ENCODE measurements at regions not wholly inside any gene's neighbourhood (a gene's known extent, or its start where the extent isn't known, plus 50 kb on each side); places are given as distances from the start of the nearest gene placed in this dataset.
"Not testable (repeated sequence)": the region's sequence is repeated elsewhere in the genome, so short reads cannot be mapped to it uniquely, and the experiment has no call there.

DNA sequence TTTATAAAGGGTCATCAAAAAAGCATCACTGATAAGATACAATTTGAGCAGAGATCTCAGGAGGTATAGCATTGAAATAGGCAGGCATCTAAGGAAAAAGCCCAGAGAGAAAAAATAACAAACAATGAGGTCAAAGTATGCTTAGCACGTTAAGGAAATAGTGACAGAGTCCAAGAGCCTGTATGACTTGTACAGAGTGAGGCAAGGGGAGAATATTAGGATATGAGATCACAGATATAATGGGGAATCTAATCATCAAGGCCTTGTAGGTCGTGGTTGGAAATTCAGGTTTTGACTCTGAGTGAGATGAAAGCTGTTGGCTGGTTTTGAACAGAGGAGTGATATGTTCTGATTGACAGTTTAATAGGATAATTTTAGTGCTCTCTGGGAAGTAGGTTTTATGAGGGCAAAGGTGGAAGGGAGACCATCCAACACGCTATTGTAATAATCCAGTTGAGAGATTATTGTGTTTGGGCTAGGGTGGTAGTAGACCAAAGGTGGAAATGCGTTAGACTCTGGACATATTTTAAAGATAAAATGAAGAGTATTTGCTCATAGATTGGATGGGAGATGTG is 644.6 kb upstream of the TMPRSS15 start:
- no peak for DNase-seq (ENCODE audit: low read depth in 2 of 2)

DNA sequence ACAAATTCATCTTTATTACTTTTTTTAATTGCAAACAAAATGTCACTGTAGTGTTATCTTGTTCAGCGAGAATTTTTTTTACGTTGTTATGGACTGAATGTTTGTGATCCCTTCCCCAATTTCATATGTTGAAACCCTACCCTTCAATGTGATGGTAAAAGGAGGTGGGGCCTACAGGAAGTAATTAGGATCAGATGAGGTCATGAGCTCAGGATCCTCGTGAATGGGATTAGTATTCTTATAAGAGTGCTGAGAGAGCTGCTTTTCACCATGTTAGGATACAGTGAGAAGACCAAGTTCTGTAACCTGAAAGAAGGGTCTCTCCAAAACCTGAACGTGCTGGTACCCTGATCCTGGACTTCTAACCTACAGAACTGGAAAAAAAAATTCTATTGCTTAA is 646.0 kb upstream of the TMPRSS15 start:
- DNase-seq (ENCODE audit: low read depth in 2 of 2), result no peak

DNA sequence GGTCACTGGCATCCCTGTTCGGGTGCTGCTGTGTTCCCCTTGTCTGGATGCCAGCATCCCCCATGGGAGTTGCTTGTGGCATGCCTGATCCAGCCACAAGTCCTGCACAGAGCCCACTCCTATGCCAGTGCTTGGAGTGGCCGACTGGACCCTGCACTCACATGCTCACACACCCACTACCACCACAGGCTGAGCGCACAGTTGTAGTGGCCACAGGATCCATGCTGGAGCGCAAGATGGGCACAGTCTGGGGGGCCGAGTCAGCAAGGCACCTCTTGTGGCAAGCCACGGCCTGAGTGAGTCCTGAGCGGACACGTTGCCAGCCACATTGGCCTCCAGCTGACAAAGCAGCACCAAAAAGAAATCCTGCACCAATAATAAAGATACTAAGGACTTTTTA is 661.6 kb upstream of the TMPRSS15 start:
- DNase-seq (ENCODE audit: low read depth in 2 of 2), result no peak

DNA sequence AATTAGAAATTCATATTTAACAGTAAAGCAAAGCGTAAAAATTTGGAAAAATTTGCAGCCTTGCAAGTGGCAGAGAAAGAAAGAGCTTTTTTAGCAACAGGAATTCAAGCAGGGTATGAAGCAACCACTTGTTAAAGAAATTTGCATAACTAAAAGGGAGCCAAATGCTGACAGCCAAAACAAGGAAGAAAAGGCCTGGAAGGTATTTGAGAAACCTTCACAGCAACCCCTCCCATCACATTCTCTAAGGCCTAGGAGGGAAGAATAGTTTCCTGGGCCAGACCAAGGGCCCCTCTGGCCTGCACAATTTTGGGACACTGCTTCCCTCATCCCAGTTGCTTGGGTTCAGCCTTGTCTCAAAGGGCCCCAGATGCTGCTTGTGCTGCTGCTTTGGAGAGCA is 672.4 kb upstream of the TMPRSS15 start:
- DNase-seq (ENCODE audit: low read depth in 2 of 2), result no peak

DNA sequence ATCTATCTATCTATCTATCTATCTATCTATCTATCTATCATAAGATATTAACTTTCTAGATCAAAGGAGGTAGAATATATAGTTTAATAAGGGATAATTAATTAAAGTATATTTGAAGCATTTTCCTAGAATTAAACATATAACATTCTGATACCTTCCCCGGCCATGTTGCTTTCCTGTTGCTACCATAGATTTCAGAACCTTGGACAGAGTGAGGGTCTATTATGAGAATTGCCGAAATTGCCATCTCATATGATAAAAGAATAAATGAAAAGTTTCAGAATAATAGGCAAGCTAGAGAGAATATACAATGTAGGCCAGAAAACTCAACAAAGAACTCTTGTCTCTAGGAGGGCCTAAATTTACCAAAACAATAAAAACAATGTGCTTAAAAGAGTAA is 706.1 kb upstream of the TMPRSS15 start:
- DNase-seq (ENCODE audit: low read depth in 2 of 2), result no peak

DNA sequence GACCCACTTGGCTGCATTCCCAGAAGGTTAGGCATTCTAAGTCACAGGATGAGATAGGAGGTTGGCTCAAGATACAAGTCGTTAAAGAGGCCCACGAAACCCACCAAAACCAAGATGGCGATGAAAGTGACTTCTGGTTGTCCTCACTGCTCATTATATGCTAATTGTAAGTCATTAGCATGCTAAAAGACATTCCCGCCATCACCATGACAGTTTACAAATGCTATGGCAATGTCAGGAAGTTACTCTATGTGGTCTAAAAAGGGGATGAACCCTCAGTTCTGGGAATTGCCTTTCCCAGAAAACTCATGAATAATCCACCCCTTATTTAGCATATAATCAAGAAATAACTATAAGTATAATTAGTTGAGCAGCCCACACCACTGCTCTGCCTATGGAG is 715.7 kb upstream of the TMPRSS15 start:
- not testable (repeated sequence) for DNase-seq (ENCODE audit: low read depth in 2 of 2)

DNA sequence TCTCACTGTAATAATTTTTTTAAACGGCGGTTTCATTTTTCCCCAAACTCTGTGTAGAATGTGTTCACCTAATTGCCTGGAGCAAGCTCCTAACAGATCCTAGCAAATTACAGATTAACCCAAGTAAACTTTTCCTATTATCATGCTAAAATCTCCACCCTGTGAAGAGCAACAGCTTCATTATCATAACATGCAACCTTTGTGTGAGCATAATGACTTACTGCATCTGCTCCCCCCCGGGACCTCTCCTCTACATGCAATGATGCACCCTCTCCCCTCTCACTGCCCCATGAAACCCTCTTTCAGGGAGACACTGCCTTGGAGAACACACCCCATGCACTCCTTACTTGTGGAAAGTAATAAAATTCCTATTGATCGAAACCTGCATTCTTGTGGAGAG is 717.0 kb upstream of the TMPRSS15 start:
- DNase-seq (ENCODE audit: low read depth in 2 of 2), result no peak

DNA sequence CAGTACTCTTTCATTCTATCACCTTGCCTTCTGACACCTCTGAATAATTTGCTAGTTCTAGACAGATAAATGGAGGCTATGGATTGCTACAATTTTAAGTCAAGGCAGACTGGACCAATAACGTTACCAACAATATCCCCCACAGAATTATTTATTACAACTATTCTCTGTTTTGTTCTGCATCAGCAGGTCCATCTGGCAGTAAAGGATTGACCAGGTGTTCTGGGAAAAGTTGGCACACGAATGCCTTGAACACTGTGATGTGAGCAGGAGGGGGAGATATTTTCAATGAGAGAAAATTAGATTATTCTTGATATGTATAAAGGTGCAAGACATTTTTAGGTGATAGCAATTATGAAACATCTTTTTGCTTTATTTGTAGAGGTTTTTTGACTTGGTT is 718.8 kb upstream of the TMPRSS15 start:
- no peak for DNase-seq (ENCODE audit: low read depth in 2 of 2)

DNA sequence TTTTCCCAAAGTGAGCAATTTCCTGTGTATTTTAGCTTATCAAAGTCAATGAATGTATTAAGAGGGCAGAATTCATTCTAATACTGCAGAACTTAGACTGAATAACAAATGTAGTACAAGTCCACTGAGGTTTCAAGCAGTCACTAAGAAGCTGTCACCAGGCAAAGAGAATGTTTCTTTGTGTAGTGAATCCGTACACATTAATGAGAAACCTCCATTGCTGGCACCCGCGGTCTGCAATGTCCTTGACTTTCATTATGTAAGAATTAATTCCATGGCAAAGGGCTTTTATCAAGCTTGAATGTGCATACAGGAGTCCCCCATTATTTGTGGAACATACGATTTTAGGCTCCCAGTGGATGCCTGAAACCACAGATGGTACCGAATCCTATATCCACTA is 719.5 kb upstream of the TMPRSS15 start:
- DNase-seq (ENCODE audit: low read depth in 2 of 2), result no peak

DNA sequence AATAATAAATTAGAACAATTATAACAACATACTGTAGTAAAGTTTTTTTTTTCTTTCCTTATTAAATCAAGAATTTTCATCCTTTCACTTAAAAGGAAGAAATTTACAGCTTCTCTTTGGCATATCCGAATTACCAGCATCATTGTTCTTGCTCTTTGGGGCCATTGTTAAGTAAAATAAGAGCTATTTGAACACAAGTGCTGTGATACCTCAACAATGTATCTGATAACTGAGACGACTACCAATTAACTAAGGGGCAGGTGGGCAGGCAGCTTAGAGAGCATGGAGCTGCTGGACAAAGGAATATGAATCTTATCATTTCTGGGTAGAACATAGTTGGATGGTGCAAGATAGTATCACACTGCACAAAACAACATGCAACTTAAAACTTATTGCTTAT is 719.9 kb upstream of the TMPRSS15 start:
- no peak for DNase-seq (ENCODE audit: low read depth in 2 of 2)

DNA sequence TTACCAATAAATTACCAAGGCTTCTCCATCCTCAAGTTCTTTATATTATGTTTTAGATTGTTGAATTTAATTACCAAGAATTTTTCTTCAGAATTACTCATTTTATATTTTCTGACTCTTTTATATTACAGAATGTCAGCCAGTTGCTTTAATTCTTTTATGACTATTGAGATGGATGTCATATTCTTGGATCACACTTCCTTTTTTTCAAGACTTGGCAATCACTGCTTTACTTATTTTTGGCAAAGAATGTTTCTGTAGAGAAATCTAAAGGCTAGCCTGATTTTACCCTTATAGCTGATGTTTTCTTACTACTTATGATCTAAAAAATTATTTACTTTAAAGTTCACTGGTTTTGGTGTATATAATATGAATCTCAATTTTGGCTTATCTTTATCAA is 721.1 kb upstream of the TMPRSS15 start:
- no peak for DNase-seq (ENCODE audit: low read depth in 2 of 2)

DNA sequence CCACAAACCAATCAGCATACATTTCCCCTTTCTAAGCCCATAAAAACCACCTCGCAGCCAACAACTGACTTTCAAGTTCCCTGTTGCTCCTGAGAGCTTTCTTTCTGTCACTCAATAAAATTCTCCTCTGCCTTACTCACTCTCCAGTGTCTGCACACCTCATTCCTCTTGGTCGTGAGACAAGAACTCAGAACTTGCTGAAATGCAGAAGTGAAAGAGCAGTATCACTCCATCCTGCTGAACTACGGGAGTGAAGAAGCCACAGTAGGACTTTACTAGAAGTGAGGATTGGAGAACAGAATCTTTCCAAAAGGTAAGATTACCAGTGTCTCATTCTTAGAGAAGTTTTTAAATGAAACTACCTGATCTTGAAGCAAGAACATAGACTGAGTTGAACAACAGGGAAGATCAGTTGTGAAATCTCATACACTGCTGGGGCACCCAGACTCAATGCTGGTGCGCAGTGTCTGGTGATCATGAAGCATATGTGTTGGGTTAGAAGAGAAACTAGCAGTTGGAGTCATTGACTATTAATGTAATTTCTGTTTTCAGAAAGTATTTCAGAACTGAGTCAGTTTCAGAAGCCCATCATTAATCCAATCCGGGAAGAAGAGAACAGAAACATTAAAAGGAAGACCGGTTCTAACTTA is 726.9 kb upstream of the TMPRSS15 start:
- DNase-seq (ENCODE audit: low read depth in 2 of 2), result no peak

DNA sequence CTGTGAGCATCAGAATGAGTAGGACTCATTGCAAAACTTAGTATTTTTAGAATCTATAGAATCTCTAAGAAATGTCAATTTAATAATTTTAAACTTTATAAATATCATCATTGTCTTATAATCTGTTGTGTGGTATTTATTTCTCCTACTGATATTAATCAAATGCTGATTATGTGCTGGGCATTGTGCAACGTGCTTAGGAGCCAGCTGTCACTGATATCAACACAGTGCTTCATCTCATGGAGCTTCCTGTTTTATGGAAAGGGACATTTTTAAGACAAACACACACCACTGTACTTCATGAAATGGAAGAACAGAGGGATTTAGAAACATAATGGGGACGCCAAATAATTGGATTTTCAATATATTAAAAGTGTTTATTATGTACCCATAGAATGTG is 737.9 kb upstream of the TMPRSS15 start:
- no peak for DNase-seq (ENCODE audit: low read depth in 2 of 2)

DNA sequence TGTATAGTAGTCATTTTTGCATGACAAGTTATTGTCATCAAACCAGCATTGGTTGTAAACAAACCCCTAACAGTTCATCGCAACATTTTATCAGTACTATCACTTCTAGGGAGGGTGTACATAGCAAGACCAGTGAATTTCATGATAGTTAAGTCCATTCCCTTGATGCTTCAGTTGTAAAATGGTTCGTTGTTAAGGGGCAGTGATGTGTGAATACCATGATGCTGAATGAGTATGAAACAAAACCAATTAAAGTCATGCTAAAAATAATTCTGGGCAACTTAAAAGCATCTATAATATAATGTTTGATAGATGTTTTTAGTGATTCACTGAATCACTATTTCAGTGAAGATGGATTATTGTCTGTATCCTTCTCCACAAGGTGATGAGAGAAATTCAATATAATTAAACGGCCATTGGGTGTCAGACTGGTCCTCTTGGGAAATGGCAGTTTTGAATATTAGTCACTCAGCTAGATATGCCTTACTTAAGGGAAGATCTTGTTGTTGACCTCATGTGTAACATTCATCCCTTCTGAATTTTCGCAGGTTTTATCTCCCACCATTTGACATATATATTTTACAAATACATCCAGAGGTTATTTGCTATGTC is 742.2 kb upstream of the TMPRSS15 start:
- no peak for DNase-seq (ENCODE audit: low read depth in 2 of 2)

DNA sequence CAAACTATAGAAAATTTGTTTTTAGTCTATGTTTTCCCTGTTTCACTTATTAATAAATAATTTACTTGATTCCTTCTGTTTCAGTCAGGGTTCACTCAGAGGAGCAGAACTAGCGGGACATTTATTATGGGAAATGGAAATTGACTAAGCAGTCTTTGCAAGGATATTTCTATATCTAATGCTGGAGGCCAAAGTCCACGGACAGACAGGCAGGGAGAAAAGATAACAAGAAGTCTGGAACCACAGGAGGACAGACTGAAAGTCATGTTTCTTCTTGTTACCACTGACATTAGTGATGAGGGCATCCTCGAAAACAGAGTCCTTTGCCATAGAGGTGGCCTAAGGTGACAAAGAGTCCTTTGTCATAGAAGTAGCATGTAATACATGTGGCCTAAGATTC is 744.5 kb upstream of the TMPRSS15 start:
- DNase-seq (ENCODE audit: low read depth in 2 of 2), result no peak

DNA sequence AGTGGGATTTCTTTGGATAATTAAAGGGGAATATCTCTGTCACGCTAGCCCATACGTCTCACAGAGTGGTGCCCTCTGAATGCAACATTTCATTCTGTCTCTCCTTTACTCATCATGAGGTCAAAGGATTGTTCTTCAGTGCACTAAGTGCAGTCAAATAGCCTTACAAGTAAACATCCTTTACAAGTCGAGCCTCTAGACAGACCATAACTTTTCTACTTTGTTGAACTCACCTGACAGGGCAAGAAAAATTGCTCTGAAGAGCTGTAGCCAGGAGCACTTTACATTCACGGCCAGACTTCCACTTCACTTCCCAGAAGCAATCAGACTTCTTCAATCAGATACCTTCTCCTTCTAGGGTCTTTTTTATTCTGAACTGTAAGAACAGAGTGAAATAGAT is 768.0 kb upstream of the TMPRSS15 start:
- DNase-seq (ENCODE audit: low read depth in 2 of 2), result no peak

DNA sequence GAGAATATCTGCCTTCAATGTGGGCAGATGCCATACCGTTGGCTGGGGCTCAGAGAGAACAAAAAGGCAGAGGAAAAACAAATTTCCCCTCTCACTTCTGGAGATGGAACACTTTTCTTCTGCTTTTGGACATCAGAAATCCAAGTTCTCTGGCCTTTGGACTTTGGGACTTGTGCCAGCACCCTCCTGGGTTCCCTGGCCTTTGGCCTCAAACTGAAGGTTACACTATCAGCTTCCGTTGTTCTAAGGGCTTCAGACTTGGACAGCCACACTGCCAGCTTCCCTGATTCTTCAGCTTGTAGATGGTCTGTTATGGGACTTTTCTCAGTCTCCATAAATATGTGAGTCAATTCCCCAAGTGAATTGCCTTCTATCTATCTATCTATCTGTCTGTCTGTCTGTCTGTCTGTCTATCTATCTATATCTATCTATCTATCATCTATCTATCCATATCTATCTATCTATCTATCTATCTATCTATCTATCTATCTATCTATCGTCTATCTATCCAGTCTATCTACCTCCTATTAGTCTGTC is 778.1 kb upstream of the TMPRSS15 start:
- DNase-seq (ENCODE audit: low read depth in 2 of 2), result no peak

DNA sequence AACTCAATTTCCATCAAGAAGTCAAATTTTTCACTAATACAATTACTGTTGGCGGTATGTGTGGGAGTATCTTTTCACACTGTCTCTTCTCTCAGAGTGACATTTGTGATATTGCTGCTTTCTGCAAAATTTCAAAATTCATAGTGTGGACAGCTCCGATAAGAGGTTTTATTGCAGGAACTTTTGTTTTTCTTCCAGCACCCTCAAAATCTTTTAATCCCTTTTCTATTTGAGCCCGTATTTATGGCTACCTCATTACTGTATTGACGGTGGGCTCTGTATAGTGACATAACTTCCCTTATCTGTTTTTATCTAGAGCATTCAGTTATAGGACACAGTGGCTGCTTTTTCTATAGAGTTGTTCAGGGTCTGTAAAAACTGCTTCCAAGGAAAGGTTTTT is 794.4 kb upstream of the TMPRSS15 start:
- DNase-seq (ENCODE audit: low read depth in 2 of 2), result no peak

DNA sequence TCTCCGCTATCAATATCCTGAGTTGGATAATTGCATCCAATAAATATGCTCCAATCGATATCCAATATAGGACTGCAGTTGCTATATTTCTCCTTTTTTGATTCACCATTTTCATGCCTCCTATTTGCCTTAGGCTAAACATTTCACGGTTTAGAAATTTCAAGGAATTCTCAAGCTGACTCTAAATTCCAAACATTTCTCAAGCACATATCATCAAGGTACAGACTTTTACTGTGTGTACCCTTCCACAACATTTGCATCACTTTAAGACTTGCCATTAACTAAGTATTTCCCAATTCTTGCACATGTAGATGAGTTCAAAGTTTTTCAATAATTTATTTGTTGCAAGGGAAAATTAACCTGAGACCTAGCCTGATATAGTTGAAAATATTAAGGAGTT is 795.2 kb upstream of the TMPRSS15 start:
- no peak for DNase-seq (ENCODE audit: low read depth in 2 of 2)

DNA sequence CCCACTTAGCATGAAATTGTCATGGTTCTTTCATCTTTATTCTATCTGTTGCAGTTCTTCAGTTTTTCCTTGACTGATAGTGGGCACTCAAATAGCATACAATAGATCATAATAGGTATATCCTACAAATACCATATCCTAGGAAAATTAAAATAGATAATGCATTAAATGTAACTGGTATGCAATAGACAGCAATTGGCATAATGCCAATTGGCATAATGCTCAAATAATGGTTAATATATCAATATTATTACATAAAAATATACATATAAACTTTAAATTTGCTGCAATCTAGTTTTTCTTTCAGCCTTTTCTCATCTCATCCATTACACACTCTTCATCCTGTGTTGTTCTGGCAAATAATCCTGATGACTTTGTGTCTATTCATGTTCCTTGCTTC is 814.6 kb upstream of the TMPRSS15 start:
- DNase-seq (ENCODE audit: low read depth in 2 of 2), result no peak

DNA sequence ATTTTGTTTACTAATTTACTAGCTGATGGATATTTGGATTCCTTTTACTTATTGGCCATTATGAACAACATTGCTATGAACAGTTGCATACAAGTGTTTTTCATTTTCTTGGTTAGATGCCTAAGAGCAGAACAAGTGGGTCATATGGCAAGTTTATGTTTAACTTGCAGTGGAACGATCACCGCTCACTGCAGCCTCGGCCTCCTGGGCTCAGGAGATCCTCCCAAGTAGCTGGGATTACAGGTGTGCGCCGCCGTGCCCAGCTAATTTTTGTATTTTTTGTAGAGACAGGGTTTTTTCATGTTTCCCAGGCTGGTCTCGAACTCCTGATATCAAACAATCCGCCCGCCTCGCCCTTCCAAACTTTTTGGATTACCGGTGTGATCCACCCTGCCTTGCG is 820.5 kb upstream of the TMPRSS15 start:
- no peak for DNase-seq (ENCODE audit: low read depth in 2 of 2)

DNA sequence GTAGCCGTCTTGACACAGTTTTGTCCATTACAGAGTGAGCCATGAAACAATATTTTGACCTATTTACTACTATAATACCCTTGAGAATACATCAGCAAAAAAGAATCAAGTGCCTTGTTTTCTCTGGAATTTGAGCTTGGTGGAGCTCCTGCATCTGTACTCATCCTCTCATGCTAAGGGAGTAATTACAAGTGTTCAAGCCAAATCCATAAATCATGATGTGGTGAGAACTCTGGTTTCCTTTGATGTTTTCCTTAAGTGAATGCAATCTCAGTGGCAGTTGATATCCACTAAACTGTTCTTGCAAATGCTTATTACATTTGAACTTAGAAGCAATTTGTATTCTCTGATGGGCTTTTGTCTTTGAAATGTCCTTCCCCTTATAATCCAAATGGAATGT is 824.6 kb upstream of the TMPRSS15 start:
- DNase-seq (ENCODE audit: low read depth in 2 of 2), result no peak

DNA sequence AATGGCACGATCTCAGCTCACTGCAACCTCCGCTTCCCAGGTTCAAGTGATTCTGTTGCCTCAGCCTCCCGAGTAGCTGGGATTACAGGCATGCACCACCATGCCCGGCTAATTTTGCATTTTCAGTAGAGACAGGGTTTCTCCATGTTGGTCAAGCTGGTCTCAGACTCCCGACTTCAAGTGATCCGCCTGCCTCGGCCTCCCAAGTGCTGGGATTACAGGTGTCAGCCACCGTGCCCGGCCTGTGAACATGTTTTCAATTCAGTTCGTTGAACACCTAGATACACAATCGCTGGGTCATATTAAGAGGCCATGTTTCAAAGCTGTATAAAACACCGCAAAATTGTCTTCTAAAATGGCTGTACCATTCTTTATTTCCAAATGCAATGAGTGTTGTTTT is 830.3 kb upstream of the TMPRSS15 start:
- not testable (repeated sequence) for DNase-seq (ENCODE audit: low read depth in 2 of 2)

DNA sequence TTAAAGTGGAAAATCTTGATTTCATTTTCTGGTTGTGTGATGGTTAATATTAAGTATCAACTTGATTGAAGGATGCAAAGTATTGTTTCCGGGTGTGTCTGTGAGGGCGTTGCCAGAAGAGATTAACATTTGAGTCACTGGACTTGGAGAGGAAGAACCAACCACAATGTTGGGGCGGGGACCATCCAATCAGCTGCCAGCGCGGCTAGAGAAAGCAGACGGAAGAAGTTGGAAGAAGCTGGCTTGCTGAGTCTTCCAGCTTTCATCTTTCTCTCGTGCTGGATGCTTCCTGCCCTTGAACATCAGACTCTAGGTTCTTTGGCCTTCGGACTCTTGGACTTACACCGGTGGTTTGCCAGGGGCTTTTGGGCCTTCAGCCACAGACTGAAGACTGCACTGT is 832.6 kb upstream of the TMPRSS15 start:
- no peak for DNase-seq (ENCODE audit: low read depth in 2 of 2)

All from stimulated activated CD8-positive, alpha-beta memory T cell treated with anti-CD3 and anti-CD28 coated beads, Interleukin-7, amount 100 ng/mL, for 4 hours (primary cell).